Astrocyte (in vitro differentiated cells and primary cell): ENCODE measurements at regions not wholly inside any gene's neighbourhood (a gene's known extent, or its start where the extent isn't known, plus 50 kb on each side); places are given as distances from the start of the nearest gene placed in this dataset.

ENCODE experiments used
- DNase-seq: peaks from one replicate; pipeline ENCODE4 v3.0.0-alpha.2; 2010; ENCODE audit warnings: low read depth
- FAIRE-seq: peaks from 2 replicates; lab custom pipeline; 2011; peaks lifted over from hg19 to GRCh38; lab: Jason Lieb, UNC
- H2AFZ ChIP-seq: 2 replicates; pipeline ENCODE4 v1.6.0; 2012; ENCODE audit warnings: low read depth, low read length, inconsistent platforms
- H3K27ac ChIP-seq: 2 replicates; pipeline ENCODE4 v1.5.1; 2011; ENCODE audit warnings: low read depth, low read length, inconsistent platforms
- H3K27me3 ChIP-seq: 2 replicates; pipeline ENCODE4 v1.6.0; 2011; ENCODE audit warnings: low read length, inconsistent platforms; ENCODE audit not compliant: insufficient read depth
- H3K36me3 ChIP-seq: 2 replicates; pipeline ENCODE4 v1.5.1; 2011; ENCODE audit warnings: low read length, inconsistent platforms; ENCODE audit not compliant: insufficient read depth
- H3K4me1 ChIP-seq: 2 replicates; pipeline ENCODE4 v1.5.1; 2011; ENCODE audit warnings: low read length, inconsistent platforms; ENCODE audit not compliant: insufficient read depth
- H3K4me2 ChIP-seq: 2 replicates; pipeline ENCODE4 v1.6.0; 2012; ENCODE audit warnings: low read length, inconsistent platforms
- H3K4me3 ChIP-seq: 2 replicates; pipeline ENCODE4 v1.5.1; 2011; ENCODE audit warnings: low read depth, mild to moderate bottlenecking, low read length, inconsistent platforms; ENCODE audit not compliant: insufficient read depth
- H3K79me2 ChIP-seq: 2 replicates; pipeline ENCODE4 v1.6.0; 2012; ENCODE audit warnings: mild to moderate bottlenecking, low read length, inconsistent platforms; ENCODE audit not compliant: insufficient read depth
- H3K9ac ChIP-seq: 2 replicates; pipeline ENCODE4 v1.6.0; 2012; ENCODE audit warnings: mild to moderate bottlenecking, low read length, inconsistent platforms
- H3K9me3 ChIP-seq: 2 replicates; pipeline ENCODE4 v1.5.1; 2012; ENCODE audit warnings: low read depth, mild to moderate bottlenecking, low read length, inconsistent platforms; ENCODE audit not compliant: insufficient read depth
- H4K20me1 ChIP-seq: 2 replicates; pipeline ENCODE4 v1.6.0; 2012; ENCODE audit warnings: low read length, inconsistent platforms; ENCODE audit not compliant: insufficient read depth
- H3K27ac Mint-ChIP-seq: one replicate; pipeline ENCODE4 v1.8.0; 2021; ENCODE audit warnings: mild to moderate bottlenecking, mixed read lengths; ENCODE audit not compliant: unreplicated experiment
- H3K27me3 Mint-ChIP-seq: one replicate; pipeline ENCODE4 v1.8.0; 2021; ENCODE audit warnings: low read depth, mixed read lengths; ENCODE audit not compliant: unreplicated experiment
- H3K36me3 Mint-ChIP-seq: one replicate; pipeline ENCODE4 v1.8.0; 2021; ENCODE audit warnings: low read depth, mixed read lengths; ENCODE audit not compliant: unreplicated experiment
- H3K4me1 Mint-ChIP-seq: one replicate; pipeline ENCODE4 v1.8.0; 2021; ENCODE audit warnings: low read depth, mixed read lengths; ENCODE audit not compliant: unreplicated experiment
- H3K4me3 Mint-ChIP-seq: one replicate; pipeline ENCODE4 v1.8.0; 2021; ENCODE audit warnings: mild to moderate bottlenecking, moderate library complexity, mixed read lengths; ENCODE audit not compliant: unreplicated experiment
- H3K9me3 Mint-ChIP-seq: one replicate; pipeline ENCODE4 v1.8.0; 2021; ENCODE audit warnings: mild to moderate bottlenecking, mixed read lengths; ENCODE audit not compliant: unreplicated experiment
- EZH2 ChIP-seq: IDR thresholded peaks from 2 replicates; pipeline ENCODE4 v1.6.1; 2012; ENCODE audit warnings: mild to moderate bottlenecking, low read length, inconsistent platforms; ENCODE audit not compliant: insufficient read depth
- TF ChIP-seq, protein P1 (sequence below): IDR thresholded peaks from 2 replicates; pipeline ENCODE4 v1.5.1; 2011; ENCODE audit warnings: low read depth, mild to moderate bottlenecking, inconsistent platforms, low read length, moderate library complexity; ENCODE audit not compliant: insufficient read depth

DNA sequence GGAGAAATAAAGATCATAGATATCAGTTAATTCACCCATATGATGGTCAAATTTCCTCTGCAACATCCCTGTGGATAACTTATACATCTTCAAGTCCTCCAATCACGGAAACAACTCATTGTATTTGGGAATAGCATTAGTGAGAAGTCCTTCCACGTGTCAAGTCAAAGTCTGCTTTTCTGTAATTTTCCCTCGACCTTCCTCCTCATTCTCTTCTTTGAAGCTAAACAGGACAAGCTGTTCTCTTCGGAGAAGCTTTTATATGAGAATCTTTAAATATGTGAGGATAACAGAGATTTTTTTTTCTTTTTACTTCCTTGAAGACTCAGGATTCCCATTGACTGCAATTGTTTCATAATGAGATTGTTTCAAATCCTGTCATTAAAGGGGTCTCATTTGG, 230.4 kb downstream of the ZPLD1 start:
- no peak overlapping the region for H3K27ac Mint-ChIP-seq
- Histone ChIP-seq H3K4me2 (no peak overlapping the region), H3K4me3 (no peak overlapping the region), H3K9ac (no peak overlapping the region), H3K4me1 (no peaks in the 10 kb centered on the region), H3K27me3 (no peaks in the 10 kb centered on the region), H3K9me3 (no peaks in the 10 kb centered on the region), H3K36me3 (no peaks in the 10 kb centered on the region), H3K79me2 (no peaks in the 10 kb centered on the region), H3K27ac (no peak overlapping the region), H2AFZ (no peak overlapping the region), H4K20me1 (no peaks in the 10 kb centered on the region)
- no peak for TF ChIP-seq EZH2
- TF ChIP-seq, protein P1, sequence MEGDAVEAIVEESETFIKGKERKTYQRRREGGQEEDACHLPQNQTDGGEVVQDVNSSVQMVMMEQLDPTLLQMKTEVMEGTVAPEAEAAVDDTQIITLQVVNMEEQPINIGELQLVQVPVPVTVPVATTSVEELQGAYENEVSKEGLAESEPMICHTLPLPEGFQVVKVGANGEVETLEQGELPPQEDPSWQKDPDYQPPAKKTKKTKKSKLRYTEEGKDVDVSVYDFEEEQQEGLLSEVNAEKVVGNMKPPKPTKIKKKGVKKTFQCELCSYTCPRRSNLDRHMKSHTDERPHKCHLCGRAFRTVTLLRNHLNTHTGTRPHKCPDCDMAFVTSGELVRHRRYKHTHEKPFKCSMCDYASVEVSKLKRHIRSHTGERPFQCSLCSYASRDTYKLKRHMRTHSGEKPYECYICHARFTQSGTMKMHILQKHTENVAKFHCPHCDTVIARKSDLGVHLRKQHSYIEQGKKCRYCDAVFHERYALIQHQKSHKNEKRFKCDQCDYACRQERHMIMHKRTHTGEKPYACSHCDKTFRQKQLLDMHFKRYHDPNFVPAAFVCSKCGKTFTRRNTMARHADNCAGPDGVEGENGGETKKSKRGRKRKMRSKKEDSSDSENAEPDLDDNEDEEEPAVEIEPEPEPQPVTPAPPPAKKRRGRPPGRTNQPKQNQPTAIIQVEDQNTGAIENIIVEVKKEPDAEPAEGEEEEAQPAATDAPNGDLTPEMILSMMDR = no peak
- H3K4me3 Mint-ChIP-seq = no peak overlapping the region
- no peaks in the 10 kb centered on the region for H3K9me3 Mint-ChIP-seq
- DNase-seq = no peak
- H3K4me1 Mint-ChIP-seq = no peaks in the 10 kb centered on the region
- peaks cover 5% of the 10 kb centered on the region for H3K27me3 Mint-ChIP-seq
- no peak for FAIRE-seq
- no peaks in the 10 kb centered on the region for H3K36me3 Mint-ChIP-seq

DNA sequence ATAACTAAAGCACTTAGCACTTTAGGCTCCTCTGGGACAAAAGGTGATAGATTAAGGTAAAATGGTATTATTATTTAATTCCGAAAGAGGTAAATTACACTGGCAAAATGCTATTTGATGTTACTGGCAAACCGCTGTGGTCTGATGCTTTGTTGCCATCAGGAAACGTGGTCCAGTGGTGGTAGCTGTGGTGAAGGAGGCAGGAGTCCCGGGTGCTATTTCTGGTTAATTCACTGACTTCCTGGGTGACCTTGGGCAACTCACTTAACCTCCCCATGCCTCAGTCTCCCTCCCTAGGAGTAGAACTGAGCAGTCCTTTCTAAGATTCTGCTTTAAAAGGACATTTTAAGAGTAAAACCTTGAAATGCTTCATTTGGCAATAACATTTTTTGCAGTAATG, 233.4 kb downstream of the ZPLD1 start:
- no peaks in the 10 kb centered on the region for H3K9me3 Mint-ChIP-seq
- H3K4me3 Mint-ChIP-seq = no peak overlapping the region
- FAIRE-seq = no peak

DNA sequence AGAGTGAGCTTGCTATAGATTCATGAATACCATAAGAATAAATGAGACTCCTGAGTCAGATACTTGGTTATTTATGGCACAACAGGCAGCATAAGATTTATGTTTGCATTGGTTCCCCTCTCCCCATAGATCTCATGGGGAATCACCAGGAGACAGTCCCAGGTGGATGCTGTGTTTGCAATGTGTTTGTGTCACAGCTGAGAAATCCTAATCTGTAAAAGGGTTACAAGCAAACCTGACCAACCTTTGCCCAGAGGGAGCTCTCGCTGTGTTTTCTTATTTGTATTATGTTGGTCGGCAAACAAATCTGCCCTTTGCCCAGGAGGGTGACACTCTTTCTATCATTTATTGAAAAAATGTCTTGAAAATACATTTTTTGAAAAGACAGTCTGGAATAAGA, 236.2 kb downstream of the ZPLD1 start:
- Mint-ChIP-seq H3K4me1 (no peaks in the 10 kb centered on the region), H3K27me3 (no peaks in the 10 kb centered on the region), H3K9me3 (no peaks in the 10 kb centered on the region), H3K36me3 (no peaks in the 10 kb centered on the region), H3K4me3 (no peak overlapping the region), H3K27ac (no peak overlapping the region)
- Histone ChIP-seq H3K9ac (no peak overlapping the region), H3K9me3 (no peaks in the 10 kb centered on the region), H3K27me3 (no peaks in the 10 kb centered on the region), H3K4me1 (peaks cover 4% of the 10 kb centered on the region), H3K79me2 (no peaks in the 10 kb centered on the region), H3K27ac (no peak overlapping the region), H3K4me2 (no peak overlapping the region), H3K4me3 (no peak overlapping the region), H3K36me3 (no peaks in the 10 kb centered on the region), H2AFZ (no peak overlapping the region), H4K20me1 (no peaks in the 10 kb centered on the region)
- TF ChIP-seq EZH2 = no peak
- TF ChIP-seq, protein P1 = no peak
- DNase-seq = no peak
- FAIRE-seq = no peak

More for the DNA sequence above, 233.4 kb downstream of the ZPLD1 start:
- DNase-seq = no peak
- Histone ChIP-seq H2AFZ (no peak overlapping the region), H3K27me3 (no peaks in the 10 kb centered on the region), H3K9me3 (no peaks in the 10 kb centered on the region), H3K36me3 (no peaks in the 10 kb centered on the region), H3K4me2 (no peak overlapping the region), H3K4me1 (no peaks in the 10 kb centered on the region), H3K4me3 (no peak overlapping the region), H3K9ac (no peak overlapping the region), H3K79me2 (no peaks in the 10 kb centered on the region), H4K20me1 (no peaks in the 10 kb centered on the region), H3K27ac (no peak overlapping the region)
- H3K27ac Mint-ChIP-seq = no peak overlapping the region
- H3K4me1 Mint-ChIP-seq = no peaks in the 10 kb centered on the region
- H3K36me3 Mint-ChIP-seq = no peaks in the 10 kb centered on the region
- H3K27me3 Mint-ChIP-seq = peaks cover 5% of the 10 kb centered on the region
- TF ChIP-seq, protein P1 = no peak
- no peak for TF ChIP-seq EZH2
